ENCODE measurements at regions not wholly inside any gene's neighbourhood (a gene's known extent, or its start where the extent isn't known, plus 50 kb on each side); places are given as distances from the start of the nearest gene placed in this dataset.

DNA sequence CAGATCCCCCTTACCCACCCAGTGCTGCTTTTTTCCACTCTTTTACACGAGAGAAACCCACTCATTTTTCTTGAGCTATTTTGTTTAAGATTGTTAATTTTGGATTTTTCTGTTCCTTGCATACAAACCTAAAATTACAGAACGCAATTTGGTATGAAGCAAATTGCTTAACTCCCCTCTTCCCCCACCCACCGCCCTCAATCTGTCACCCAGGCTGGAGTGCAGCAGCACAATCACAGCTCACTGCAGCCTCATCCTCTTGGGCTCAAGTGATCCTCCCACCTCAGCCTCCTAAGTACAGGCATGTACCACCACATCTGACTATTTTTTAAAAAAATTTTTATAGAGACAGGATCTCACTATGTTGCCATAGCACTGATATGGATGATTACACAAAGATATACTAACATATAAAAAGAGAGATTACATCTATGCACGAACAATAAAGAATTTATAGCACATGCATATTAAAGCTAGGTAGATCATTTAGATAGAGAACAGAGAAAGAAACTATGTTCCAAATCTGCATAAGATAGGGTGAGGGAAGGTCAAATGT lies 203.6 kb downstream of the PIK3R1 start:
- Histone ChIP-seq H3K27me3 (ENCODE audit: insufficient read depth, low read length) (no peaks in the 10 kb centered on the region), H3K9ac (ENCODE audit: low read length) (no peak overlapping the region), H4K20me1 (ENCODE audit: insufficient read depth) (no peaks in the 10 kb centered on the region), H3K27ac (ENCODE audit: low read depth, low read length) (no peak overlapping the region), H3K79me2 (ENCODE audit: insufficient read depth, low read length) (no peaks in the 10 kb centered on the region), H3K9me2 (ENCODE audit: insufficient read depth) (no peaks in the 10 kb centered on the region), H3K9me3 (ENCODE audit: control insufficient read depth in 1 of 2, insufficient read depth in 1 of 2, low read depth in 1 of 2, low read length in 2 of 2) (no peaks in the 10 kb centered on the region), H2AFZ (ENCODE audit: low read depth, low read length, poor library complexity, severe bottlenecking) (peak overlapping the region; percentile 58), H3K4me1 (ENCODE audit: control insufficient read depth in 1 of 2, insufficient read depth in 2 of 2, low read length in 2 of 2) (peaks cover 4 to 36% of the 10 kb centered on the region in 2 experiments; a peak in 3 of 4 replicates), H3K36me3 (ENCODE audit: control insufficient read depth in 1 of 2, insufficient read depth in 2 of 2, low read length in 2 of 2) (no peaks in the 10 kb centered on the region), H3K4me3 (replicated peaks in 1 of 2; ENCODE audit: low read depth in 1 of 2, low read length in 2 of 2) (no peak overlapping the region), H3K4me2 (ENCODE audit: low read length) (peak overlapping the region; percentile 40)
- RAD21 ChIA-PET (ENCODE audit: low non-redundant PET in 1 of 2, low total read pairs in 2 of 2, uncharacterized antibody in 2 of 2, unreplicated experiment in 2 of 2), result no interaction called here
- CTCF ChIA-PET, result no interaction called here
- BruUV-seq (replicated peaks), result no TSS peak
- ATAC-seq (no peak), DNase-seq (ENCODE audit: low read depth, low spot score) (no peak)
- intact Hi-C loops (cut with micrococcal nuclease), result no loop called here
- POLR2A ChIA-PET, result no interaction called here
- TF ChIP-seq, protein P1, sequence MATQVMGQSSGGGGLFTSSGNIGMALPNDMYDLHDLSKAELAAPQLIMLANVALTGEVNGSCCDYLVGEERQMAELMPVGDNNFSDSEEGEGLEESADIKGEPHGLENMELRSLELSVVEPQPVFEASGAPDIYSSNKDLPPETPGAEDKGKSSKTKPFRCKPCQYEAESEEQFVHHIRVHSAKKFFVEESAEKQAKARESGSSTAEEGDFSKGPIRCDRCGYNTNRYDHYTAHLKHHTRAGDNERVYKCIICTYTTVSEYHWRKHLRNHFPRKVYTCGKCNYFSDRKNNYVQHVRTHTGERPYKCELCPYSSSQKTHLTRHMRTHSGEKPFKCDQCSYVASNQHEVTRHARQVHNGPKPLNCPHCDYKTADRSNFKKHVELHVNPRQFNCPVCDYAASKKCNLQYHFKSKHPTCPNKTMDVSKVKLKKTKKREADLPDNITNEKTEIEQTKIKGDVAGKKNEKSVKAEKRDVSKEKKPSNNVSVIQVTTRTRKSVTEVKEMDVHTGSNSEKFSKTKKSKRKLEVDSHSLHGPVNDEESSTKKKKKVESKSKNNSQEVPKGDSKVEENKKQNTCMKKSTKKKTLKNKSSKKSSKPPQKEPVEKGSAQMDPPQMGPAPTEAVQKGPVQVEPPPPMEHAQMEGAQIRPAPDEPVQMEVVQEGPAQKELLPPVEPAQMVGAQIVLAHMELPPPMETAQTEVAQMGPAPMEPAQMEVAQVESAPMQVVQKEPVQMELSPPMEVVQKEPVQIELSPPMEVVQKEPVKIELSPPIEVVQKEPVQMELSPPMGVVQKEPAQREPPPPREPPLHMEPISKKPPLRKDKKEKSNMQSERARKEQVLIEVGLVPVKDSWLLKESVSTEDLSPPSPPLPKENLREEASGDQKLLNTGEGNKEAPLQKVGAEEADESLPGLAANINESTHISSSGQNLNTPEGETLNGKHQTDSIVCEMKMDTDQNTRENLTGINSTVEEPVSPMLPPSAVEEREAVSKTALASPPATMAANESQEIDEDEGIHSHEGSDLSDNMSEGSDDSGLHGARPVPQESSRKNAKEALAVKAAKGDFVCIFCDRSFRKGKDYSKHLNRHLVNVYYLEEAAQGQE (IDR thresholded peaks at IDR 0.05; ENCODE audit: low read depth), result no peak
- TF ChIP-seq, protein P2, sequence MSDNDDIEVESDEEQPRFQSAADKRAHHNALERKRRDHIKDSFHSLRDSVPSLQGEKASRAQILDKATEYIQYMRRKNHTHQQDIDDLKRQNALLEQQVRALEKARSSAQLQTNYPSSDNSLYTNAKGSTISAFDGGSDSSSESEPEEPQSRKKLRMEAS (IDR thresholded peaks at IDR 0.05), result 0 out of 2 replicates have a peak, but pooled peaks have one; percentile 14

DNA sequence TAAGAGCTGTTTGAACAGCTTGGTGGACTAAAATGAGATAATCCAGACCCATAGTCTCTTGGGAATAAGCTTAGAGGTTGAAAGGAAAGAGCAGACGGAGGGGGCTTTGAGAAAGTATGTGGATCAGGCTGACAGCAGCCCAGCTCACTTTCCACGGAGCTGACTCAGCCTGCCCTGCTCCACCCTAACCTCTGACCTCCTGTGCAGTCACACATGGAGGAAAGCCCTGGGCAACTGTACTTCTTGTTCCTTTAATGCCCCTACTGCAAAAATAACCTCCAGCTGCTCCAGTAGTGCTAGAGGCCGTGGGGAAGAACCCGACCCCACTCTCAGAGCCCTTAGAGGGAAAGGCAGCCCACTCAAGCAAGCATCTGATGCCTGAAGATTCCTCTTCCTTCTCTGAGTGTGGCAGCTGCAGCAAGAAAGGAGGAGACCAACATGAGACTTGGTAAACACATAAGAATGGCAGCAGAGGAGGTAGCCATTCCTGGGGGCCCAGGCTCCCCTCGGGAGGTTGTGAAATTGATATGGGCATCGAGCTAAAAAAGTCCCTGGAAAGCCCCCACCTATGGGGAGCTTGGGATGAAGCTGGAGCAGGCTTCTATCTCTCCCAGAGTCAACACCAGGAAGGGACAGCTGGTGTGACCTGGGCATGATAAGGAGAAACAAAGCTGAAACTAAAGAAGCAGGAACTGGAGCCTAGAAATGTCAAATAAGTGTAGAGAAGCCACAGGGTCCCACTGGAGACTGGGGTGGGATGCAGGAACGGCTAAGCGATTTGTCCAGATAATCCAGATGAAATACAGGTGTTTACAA lies 204.3 kb downstream of the PIK3R1 start:
- no peaks in the 10 kb centered on the region for H3K9me3 ChIP-seq (ENCODE audit: control insufficient read depth in 1 of 2, insufficient read depth in 1 of 2, low read depth in 1 of 2, low read length in 2 of 2)
- no peak for ATAC-seq
- H3K9ac ChIP-seq (ENCODE audit: low read length), result no peak overlapping the region
- H3K27ac ChIP-seq (ENCODE audit: low read depth, low read length), result no peak overlapping the region
- no peaks in the 10 kb centered on the region for H3K79me2 ChIP-seq (ENCODE audit: insufficient read depth, low read length)
- H4K20me1 ChIP-seq (ENCODE audit: insufficient read depth), result no peaks in the 10 kb centered on the region
- intact Hi-C loops (cut with micrococcal nuclease), result no loop called here
- peak overlapping the region; percentile 40 for H3K4me2 ChIP-seq (ENCODE audit: low read length)
- ChIA-PET POLR2A (no interaction called here), CTCF (no interaction called here), RAD21 (ENCODE audit: low non-redundant PET in 1 of 2, low total read pairs in 2 of 2, uncharacterized antibody in 2 of 2, unreplicated experiment in 2 of 2) (no interaction called here)
- H3K36me3 ChIP-seq (ENCODE audit: control insufficient read depth in 1 of 2, insufficient read depth in 2 of 2, low read length in 2 of 2), result no peaks in the 10 kb centered on the region
- no TSS peak for BruUV-seq (replicated peaks)
- H3K27me3 ChIP-seq (ENCODE audit: insufficient read depth, low read length), result no peaks in the 10 kb centered on the region
- peaks cover 10 to 43% of the 10 kb centered on the region in 2 experiments for H3K4me1 ChIP-seq (ENCODE audit: control insufficient read depth in 1 of 2, insufficient read depth in 2 of 2, low read length in 2 of 2)
- no peak for DNase-seq (ENCODE audit: low read depth, low spot score)
- no peak overlapping the region for H3K4me3 ChIP-seq (replicated peaks in 1 of 2; ENCODE audit: low read depth in 1 of 2, low read length in 2 of 2)
- no peaks in the 10 kb centered on the region for H3K9me2 ChIP-seq (ENCODE audit: insufficient read depth)
- peak overlapping the region; percentile 58 for H2AFZ ChIP-seq (ENCODE audit: low read depth, low read length, poor library complexity, severe bottlenecking)
- TF ChIP-seq EZH2 (IDR thresholded peaks at IDR 0.05) (no peak), YY1 (IDR thresholded peaks at IDR 0.05; ENCODE audit: extremely low read depth, insufficient replicate concordance, low read depth, low read length) (no peak), TCF7L2 (IDR thresholded peaks at IDR 0.05; ENCODE audit: borderline replicate concordance, extremely low read depth, insufficient read depth, insufficient read length) (peak; percentile 54), SRF (IDR thresholded peaks at IDR 0.05; ENCODE audit: low read depth) (no peak), JUND (IDR thresholded peaks at IDR 0.05) (0 out of 2 replicates have a peak, but pooled peaks have one; percentile 15)
- TF ChIP-seq, protein P3, sequence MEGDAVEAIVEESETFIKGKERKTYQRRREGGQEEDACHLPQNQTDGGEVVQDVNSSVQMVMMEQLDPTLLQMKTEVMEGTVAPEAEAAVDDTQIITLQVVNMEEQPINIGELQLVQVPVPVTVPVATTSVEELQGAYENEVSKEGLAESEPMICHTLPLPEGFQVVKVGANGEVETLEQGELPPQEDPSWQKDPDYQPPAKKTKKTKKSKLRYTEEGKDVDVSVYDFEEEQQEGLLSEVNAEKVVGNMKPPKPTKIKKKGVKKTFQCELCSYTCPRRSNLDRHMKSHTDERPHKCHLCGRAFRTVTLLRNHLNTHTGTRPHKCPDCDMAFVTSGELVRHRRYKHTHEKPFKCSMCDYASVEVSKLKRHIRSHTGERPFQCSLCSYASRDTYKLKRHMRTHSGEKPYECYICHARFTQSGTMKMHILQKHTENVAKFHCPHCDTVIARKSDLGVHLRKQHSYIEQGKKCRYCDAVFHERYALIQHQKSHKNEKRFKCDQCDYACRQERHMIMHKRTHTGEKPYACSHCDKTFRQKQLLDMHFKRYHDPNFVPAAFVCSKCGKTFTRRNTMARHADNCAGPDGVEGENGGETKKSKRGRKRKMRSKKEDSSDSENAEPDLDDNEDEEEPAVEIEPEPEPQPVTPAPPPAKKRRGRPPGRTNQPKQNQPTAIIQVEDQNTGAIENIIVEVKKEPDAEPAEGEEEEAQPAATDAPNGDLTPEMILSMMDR (IDR thresholded peaks at IDR 0.05 in 2 of 3, conservative IDR thresholded peaks at IDR 0.05 in 1 of 3; ENCODE audit: borderline replicate concordance in 1 of 3, insufficient read depth in 1 of 3, low read depth in 2 of 3, low read length in 2 of 3), result no peak

Measured in HCT116 (cell line).